M059J (cell line): ENCODE measurements at regions not wholly inside any gene's neighbourhood (a gene's known extent, or its start where the extent isn't known, plus 50 kb on each side); places are given as distances from the start of the nearest gene placed in this dataset.
"Not testable (repeated sequence)": the region's sequence is repeated elsewhere in the genome, so short reads cannot be mapped to it uniquely, and the experiment has no call there.

Experiments used
- DNase-seq: peaks from one replicate; pipeline ENCODE4 v3.0.0-alpha.2; 2012; ENCODE audit warnings: low read depth

DNA sequence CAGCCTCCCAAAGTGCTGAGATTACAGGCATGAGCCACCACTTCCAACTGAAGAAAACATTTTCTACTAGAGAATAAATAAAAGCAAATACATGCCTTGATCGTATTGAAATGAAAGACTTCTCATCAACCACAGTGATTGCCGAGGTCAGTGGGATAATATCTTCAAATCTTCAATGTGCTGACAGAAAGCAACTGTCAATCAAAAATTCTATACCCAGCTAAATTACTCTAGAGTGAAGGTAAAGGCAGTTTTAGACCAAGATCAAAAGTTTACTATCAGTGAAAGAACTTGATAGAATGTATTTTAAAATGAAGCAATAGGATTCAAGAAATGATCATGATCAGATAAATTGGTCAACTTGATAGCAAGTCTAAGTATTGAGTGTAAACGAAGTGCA, 130.6 kb downstream of the BRD1 start:
- DNase-seq, result no peak

DNA sequence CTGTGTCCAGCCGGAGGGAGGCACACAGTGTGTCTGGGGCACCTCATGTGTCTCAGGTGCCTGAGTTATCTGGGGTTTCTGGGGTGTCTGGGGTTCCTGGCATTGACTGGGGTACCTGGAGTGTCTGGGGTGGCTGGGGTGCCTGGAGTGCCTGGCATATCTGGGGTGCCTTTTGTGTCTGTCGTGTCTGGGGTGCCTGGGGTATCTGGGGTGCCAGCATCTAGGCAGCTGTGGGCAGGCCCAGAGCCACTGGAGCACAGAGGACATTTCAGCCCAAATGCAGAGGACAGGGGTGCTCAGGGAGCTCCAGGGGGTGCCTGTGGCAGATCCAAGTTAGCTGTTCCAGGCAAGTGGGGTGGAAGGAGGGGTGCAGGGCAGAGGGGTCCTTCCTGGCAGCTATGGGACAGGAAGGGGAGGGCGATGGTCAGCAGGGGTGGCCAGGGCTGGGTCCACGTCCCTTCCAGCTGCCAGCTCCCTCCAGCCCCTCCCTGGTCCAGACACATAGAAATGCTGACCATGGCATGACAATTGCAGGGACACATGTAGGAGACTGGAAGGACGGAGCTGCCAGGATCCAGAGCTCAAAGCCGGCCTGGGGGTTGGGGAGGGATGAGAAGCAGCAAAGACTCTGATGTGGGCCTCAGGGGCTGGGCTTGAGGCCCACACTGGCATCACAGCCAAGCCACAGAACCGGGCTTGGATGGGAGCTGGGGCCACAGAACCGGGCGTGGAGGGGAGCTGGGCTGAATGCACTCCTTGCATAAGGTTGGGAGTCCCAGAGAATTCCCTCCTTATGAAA, 133.0 kb downstream of the BRD1 start:
- no peak for DNase-seq

DNA sequence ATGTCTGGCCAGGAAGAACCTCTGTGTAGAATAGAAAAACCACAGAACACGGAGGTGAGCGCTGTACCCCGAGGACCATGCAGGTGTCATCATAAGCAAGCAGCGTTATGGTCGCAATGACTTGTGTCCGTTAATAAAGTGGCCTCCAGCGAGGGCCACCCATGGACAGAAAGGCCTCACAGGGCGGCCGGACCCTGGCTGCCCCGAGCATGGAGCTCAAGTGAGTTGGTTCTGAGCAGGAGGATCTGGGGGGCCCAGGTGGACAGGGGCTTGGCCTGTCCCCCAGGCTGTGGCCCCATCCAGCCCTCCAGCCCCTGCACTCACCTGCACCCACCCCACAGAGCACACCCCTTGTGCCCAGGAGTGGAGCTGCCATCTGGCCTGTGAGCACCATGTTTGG, 133.8 kb downstream of the BRD1 start:
- DNase-seq, result no peak

DNA sequence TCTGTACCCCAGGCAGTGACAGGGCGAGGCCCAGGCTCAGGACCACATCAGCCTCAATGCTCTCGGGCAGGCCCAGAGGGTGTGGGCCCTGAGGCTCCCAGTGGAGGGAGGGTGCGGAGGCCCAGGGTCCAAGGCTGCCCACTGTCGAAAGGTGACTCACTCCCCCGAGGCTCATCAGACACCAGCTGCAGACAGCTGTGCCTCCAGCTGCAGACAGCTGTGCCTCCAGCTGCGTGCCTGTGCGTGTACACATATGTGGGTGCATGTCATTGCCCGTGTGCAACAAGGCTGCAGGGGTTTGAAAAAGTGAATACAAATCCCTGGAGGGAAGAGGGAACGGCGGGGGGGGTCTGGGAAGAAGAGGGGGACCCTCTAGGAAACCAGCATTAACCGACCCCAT, 134.3 kb downstream of the BRD1 start:
- DNase-seq, result no peak

DNA sequence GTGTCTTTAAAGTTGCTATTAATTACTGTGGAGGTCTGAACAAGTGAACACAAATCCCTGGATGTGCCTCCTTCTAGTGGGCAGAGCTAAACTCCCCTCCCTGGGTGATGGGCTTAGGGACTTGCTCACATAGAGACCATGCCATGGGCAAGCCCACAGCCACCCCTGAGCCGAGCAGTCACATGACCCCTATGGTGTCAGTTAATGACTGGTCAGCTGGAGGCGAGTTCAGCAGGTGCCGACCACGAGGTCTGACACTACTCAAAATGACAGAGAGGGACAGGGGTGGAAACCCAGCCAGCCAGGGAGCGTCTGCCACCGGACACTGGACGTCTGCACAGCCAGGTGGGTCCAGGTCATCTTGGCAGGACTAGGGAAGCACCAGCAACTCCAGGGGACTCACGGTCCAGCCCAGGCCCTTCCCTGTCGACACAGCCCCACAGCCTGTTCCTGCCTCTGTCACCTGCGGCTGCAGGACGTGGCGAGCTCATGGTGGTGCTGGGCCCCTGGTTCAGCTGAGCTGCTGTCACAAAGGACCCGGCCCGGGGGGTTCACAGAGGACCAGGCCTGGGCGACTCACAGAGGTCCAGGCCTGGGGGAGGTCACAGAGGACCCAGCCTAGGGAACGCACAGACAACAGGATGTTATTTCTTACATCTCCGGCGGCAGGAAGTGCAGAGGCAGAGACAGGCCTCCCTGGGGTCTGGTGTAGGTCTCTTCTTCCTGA, 135.0 kb downstream of the BRD1 start:
- DNase-seq, result no peak

DNA sequence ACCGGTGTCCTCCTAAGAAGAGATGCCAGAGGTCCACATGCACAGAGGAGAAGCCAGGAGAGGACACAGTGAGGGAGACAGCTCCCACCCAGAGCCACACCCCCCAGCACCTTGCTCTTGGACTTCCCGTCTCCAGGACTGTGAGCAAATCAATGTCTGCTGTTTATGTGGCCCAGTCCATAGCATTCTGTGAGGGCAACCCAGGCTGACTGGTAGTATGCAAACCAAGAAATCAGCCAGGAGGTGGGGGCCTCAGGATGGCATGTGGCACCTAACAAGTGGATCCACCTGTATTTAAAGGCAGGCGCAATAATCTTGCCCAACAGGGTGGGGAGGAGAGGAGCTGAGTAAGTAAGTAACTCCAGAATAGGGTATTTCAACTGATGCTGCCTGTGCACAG, 136.4 kb downstream of the BRD1 start:
- no peak for DNase-seq

DNA sequence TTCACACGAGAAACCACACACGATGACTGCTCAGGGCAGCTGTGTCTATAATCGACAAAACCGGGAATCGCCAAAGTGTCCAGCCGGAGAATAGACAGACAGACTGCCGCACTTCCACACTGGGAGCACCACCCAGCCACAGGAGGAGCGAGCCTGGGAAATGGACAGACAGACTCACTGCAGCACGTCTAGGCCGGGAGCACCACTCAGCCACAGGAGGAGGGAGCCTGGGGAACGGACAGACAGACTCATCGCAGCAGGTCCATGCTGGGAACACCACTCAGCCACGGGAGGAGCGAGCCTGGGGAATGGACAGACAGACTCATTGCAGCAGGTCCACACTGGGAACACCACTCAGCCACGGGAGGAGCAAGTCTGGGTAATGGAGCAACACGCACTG, 137.2 kb downstream of the BRD1 start:
- DNase-seq, result no peak

DNA sequence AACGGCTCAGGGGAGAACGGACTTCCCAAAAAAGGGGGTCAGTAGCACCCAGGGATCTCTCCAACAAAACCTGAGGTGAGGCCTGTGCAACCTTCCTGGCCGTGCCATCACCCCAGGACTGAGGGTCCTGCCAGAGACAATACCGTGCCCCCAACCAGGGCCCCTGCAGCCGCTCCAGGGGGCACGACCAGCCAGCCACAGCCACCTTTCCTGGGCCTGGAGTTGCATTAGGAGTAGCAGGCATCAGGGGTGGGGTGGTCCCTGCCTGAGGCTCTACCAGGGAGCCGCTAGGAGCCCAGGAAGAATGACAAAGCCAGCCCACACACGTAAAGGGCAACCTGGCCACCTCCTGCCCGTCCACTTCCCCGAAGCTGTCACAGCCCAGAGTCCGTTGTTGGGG, 137.8 kb downstream of the BRD1 start:
- no peak for DNase-seq

DNA sequence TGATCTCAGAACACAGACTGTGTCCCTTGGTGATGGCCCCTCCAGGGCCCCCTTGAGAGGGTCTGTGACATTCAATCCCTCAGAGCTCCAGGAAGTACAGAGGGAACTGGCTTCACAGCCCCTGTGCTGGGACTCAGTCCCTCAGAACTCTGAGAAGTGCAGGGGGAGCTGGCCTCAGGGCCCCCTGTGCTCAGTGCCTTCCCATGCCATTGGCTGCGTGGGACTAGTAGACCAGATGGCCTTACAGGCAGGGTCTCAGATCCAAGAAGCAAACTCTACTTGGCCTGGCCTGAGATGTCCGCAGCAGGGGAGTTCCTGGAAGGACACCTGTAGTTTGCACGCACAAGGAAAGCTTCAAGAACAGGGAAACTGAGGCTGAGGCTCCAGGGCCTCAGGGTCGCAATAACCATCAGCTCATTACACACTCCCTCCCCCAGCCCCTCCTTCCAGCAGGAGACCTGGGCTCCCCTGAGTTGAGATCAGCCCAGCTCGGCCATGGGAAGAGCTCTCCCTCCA, 138.4 kb downstream of the BRD1 start:
- no peak for DNase-seq

DNA sequence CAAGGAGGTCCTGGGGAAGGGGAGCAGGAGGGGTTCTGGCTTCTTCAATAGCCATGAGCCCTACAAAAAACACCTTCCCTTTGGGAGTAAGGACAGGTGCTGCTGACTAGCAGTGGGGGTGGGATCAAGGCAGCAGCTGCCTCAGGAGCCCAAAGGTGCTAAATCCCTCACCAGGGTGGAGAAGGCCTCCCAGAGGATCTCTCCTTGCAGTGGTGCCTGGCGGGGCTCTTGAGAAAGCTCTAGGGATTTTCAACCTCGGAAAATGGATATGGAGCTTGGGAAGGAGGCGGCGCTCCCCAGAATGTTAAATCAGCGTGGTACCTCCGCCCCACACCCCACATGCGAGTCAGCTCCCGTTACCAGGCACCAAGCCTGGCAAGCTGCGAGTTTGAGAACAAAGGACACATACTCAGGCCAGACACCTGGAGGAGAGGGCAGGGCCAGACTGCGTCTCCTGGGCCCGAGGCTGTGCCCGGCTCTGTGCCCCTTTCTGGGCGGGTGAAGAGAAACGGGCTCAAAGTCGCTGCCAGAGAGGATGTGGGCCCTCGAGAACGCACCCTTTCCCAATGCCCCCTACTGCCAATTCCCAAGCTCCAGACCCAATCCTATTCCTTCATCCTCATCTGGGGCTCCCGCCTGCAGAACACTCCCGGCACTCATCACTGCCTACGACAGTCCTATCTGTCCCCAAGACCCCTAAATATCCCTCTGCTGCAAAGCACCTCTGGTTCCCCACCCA, 139.0 kb downstream of the BRD1 start:
- DNase-seq, result no peak

DNA sequence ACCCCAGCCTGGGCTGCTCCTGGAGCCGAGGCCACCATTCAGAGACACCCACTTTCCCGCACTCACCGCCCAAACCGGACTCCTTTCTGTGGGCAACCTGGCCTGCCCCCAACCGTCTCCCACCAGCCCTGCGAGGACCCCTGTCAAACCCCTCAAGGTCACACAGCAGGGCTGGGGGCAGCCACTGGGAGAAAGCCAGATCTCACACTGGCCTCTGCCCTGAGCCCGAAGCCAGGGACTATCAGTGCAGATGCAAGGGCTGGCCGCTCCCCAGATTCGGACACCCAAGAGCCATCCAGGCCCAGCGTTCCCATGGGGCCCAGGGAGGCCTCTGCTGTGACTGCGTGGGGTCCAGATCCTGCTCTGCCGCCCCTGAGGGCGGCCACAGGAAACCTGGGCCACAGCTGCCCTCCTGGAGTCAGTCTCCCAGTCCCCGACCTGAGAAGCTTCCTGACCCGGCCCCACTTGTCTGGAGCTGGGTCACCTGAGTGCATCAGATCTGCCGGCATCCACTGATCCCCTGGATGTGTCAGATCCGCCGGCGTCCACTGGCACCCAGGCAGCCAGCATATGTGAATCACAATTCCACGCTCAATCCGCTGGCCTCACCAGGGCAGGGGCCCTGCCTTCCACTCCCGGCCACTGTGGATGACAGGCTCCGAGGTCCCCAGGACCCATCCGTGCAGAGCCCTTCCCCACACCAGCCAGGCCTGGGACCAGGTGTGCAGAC, 139.7 kb downstream of the BRD1 start:
- no peak for DNase-seq

DNA sequence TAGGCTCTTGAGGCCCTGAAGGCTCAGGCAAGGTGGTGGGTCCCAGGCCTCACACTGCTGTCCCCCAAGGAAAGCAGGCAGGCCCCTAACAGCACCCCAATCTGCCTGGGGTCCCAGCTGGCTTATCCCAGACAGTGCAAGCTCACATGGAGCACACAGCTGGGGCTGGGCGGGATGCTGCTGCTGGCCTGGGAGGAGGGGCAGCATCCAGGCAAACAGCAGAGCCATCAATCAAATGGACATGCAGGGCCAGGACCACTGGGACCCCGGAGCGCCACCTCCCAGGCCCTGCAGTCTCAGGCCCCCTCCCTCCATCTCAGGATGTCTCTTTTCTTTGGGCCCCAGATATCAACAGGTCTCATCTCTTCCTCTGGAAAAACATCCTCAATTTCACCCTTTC, 140.3 kb downstream of the BRD1 start:
- DNase-seq, result no peak

DNA sequence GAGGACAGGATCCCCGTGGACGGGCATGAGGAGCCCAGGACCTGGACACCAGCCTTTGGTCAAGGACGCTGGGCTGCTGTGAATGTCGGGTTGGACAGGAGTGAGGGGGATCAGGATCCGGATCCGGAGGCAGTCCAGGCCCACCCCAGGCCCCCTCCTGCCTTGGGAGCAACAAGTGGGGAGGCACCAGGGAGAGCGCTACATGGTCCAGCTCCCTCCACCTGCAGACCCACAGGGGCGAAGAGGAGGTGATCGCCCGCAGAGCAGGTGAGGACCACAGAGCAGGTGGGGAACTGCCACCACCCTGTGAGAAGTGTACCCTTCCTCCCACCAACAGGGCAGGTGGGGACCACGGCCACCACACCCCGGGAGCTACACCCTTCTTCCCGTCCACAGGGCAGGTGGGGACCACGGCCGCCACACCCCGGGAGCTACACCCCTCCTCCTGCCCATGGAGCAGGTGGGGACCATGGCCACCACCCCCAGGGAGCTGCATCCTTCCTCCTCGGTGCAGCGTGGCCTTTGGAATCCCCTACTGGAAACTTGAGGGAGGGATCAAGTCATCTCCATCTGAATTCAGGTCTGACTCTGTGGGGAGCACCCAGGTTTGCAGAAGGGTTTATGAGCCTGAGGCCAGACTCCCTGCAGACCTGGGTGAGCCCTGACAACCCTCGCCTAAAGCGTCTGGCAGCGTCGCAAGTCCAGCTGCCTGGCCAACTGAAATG, 141.0 kb downstream of the BRD1 start:
- DNase-seq, result no peak

DNA sequence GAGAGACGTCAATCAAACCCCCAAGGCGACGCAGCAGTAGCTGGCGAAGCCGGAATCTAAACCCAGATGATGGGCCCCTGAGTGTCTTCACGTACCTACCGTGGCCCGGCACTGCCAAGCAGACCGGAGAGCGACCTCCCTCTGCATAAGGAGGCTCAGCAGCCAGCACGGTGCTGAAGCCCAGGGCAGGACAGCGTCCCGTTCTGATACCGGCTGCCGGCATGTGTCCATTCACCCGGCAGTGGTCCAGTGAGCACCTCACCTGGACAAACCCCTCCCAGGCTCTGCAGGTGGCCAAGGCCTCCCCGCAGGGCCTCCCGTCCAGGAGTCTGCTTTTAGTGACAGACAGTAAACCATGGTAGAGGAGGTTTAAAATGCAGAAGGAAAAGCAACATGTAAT, 142.0 kb downstream of the BRD1 start:
- no peak for DNase-seq

DNA sequence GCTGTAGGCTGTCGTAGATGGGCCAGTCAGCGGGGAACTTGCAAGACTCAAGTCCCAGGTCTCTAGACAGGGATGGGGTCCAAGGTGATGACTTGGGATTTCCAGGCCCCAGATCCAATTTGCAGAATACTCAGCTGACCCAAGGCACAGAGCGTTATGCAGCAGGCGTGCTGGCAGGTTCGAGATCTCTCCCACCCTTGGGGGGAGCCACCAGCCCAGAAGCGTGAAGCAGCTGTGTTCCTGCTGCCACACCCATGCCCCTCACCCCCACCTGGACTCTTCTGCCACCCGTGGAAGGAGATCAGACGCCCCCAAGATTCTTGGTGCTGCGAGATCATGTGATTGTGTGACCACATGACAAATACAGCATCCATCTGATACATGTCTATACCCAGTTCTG, 142.6 kb downstream of the BRD1 start:
- no peak for DNase-seq

DNA sequence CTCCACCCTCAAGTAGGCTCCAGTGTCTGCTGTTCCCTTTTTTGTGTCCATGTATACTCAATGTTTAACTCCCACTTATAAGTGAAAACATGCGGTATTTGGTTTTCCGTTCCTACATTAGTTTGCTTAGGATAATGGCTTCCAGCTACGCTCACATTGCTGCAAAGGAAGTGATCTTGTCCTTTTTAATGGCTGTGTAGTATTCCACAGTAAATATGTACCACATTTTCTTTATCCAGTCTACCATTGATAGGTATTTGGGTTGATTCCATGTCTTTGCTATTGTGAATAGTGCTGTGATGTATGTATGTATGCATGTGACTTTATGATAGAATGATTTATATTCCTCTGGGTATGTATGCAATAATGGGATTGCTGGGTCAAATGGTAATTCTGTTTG, 144.6 kb downstream of the BRD1 start:
- DNase-seq, result no peak

DNA sequence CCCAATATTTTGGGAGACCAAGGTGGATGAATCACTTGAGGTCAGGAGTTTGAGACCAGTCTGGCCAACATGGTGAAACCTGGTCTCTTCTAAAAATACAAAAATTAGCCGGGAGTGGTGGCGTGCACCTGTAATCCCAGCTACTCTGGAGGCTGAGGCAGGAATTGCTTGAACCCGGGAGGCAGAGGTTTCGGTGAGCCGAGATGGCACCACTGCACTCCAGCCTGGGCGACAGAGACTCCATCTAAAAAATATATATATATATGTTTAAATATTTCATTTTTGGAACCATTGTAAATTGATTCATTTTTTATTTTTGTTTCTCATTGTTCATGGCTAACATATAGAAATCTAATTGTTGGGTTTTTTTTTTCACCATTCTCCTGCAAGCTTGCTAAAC, 146.9 kb downstream of the BRD1 start:
- not testable (repeated sequence) for DNase-seq

DNA sequence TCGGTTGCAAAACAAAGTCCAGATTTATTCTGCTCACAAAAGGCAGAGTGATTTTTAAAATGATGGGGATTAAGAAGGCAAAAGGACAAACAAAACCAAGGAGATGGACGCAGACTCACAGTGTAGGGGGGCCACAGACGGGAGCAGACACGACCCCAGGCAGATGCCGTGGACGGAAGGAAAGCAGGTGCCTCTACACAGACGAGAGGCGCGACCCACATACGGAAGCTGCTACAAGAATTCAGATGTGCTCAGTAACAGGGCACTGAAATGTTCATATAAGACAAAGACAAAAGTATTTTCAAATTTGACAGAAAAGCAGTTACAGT, 148.9 kb downstream of the BRD1 start:
- DNase-seq, result no peak

DNA sequence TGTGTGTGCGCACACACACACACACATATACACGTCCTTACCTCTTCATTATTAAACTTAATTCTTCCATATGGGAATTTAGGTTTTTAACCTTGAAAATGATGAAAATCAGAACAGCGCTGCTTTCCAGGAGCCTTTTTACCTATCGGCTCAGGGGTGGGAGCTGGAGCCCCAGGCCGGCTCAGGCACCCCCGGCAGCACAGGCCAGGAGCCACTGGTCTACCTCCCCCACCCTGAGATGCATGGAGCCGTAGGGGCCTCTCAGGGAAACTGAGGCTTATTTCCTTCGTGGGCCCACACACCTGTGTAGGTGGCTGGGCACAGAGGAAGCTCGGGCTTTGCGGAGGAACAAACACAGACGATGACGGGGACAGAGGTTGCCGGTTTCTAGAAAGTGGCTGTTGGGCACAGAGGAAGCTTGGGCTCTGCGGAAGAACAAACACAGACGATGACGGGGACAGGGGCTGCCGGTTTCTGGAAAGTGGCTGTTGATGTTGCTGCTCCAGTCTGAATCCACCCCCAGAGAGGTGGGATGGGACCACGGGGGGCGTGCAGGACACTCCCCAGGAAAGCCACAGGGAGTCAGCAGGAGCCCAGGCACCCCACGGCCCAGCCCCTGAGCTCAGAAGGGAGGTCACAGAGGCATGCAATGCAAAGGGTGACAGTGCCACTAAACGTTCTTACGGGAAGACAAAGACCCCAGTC, 149.4 kb downstream of the BRD1 start:
- DNase-seq, result no peak

DNA sequence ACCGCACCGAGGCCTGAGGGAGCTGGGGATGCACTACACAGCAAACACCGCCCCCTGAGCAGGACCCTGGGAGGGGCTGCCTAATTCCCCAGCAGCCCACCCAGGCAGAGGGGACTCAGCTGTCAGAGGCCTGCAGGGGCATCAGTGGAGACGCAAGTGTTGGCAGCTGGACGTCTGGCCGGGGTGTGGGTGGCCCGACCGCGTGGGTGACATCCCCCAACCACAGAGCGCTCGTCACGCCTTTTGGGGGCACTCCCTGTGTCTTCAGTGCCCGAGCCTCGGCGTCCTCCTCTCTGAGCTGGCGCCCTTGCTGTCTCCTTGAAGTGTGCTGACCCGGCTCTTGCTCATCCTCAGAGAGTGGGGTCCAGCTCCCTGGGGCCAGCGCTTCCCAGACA, 150.2 kb downstream of the BRD1 start:
- no peak for DNase-seq
